SK-N-SH (cell line): ENCODE measurements at regions not wholly inside any gene's neighbourhood (a gene's known extent, or its start where the extent isn't known, plus 50 kb on each side); places are given as distances from the start of the nearest gene placed in this dataset.

Experiments used
- CTCF ChIA-PET: fragments of 300-600, 350-600 bp; formaldehyde crosslinking; extraction: SDS; loops from one replicate; lab custom pipeline; 2021; lab: Yijun Ruan, JAX
- POLR2A ChIA-PET: fragments of 350-600 bp; sonication (Branson Sonifier 250); formaldehyde crosslinking; extraction: SDS; loops from one replicate; lab custom pipeline; 2020; ENCODE audit warnings: antibody characterized with exemption, inconsistent platforms; lab: Yijun Ruan, JAX
- DNase-seq: peaks from one replicate; pipeline ENCODE4 v3.0.0; 2012
- H2AFZ ChIP-seq: fragments of 200-600 bp; sonication (generic); 2 replicates; pipeline ENCODE4 v1.8.1; 2016; ENCODE audit warnings: antibody characterized with exemption, mild to moderate bottlenecking, low read depth
- H3F3A ChIP-seq: fragments of 200-600 bp; sonication (generic); replicated peaks from 2 replicates; pipeline ENCODE3; 2016; ENCODE audit warnings: antibody characterized with exemption, mild to moderate bottlenecking; ENCODE audit not compliant: insufficient read depth
- H3K27ac ChIP-seq, 2 experiments: fragments of 200-500 bp in 1 of 2; fragments of 200-600 bp in 1 of 2; sonication (Bioruptor generic) in 1 of 2; sonication (generic), shearing (Covaris generic) in 1 of 2; 2 replicates each; pipeline versions ENCODE4 v1.5.1 to v1.6.1; 2014 to 2016; ENCODE audit warnings: low read depth in 2 of 2, inconsistent platforms in 1 of 2, low read length in 1 of 2, mild to moderate bottlenecking in 1 of 2, mixed read lengths in 1 of 2
- H3K27me3 ChIP-seq: fragments of 200-600 bp; sonication (generic), shearing (Covaris generic); 2 replicates; pipeline ENCODE4 v1.6.1; 2016; ENCODE audit warnings: mixed run types; ENCODE audit not compliant: insufficient read depth
- H3K36me3 ChIP-seq, 2 experiments: fragments of 200-500 bp in 1 of 2; fragments of 200-600 bp in 1 of 2; sonication (Bioruptor generic) in 1 of 2; sonication (generic) in 1 of 2; replicated peaks in 1 of 2; 2 replicates each; pipeline versions ENCODE3 to v1.5.1; 2014 to 2016; ENCODE audit warnings: low read length in 1 of 2, mild to moderate bottlenecking in 1 of 2; ENCODE audit not compliant: insufficient read depth in 2 of 2, control insufficient read depth in 1 of 2
- H3K4me1 ChIP-seq, 2 experiments: fragments of 200-500 bp in 1 of 2; fragments of 200-600 bp in 1 of 2; sonication (Bioruptor generic) in 1 of 2; sonication (generic), shearing (Covaris generic) in 1 of 2; 2 replicates each; pipeline versions ENCODE4 v1.5.1 to v1.6.1; 2014 to 2016; ENCODE audit warnings: low read depth in 1 of 2, low read length in 1 of 2, mixed run types in 1 of 2; ENCODE audit not compliant: insufficient read depth in 2 of 2, control insufficient read depth in 1 of 2
- H3K4me2 ChIP-seq: fragments of 200-600 bp; sonication (generic), shearing (Covaris generic); 2 replicates; pipeline ENCODE4 v1.6.1; 2017; ENCODE audit warnings: mixed run types
- H3K4me3 ChIP-seq, 2 experiments: fragments of 200-500 bp in 1 of 2; fragments of 200-600 bp in 1 of 2; sonication (Bioruptor generic) in 1 of 2; sonication (generic), shearing (Covaris generic) in 1 of 2; 2 replicates each; pipeline versions ENCODE4 v1.5.1 to v1.8.1; 2014 to 2016; ENCODE audit warnings: low read depth in 2 of 2, inconsistent platforms in 1 of 2, low read length in 1 of 2, mild to moderate bottlenecking in 1 of 2, mixed read lengths in 1 of 2, moderate library complexity in 1 of 2
- H3K79me2 ChIP-seq: fragments of 200-600 bp; sonication (generic); 2 replicates; pipeline ENCODE4 v1.8.1; 2017; ENCODE audit warnings: mild to moderate bottlenecking; ENCODE audit not compliant: insufficient read depth
- H3K9ac ChIP-seq: fragments of 200-600 bp; sonication (generic); 2 replicates; pipeline ENCODE4 v1.6.1; 2017; ENCODE audit warnings: mixed run types
- H3K9me2 ChIP-seq: fragments of 200-600 bp; sonication (generic); 2 replicates; pipeline ENCODE4 v1.6.1; 2017; ENCODE audit warnings: mixed run types
- H3K9me3 ChIP-seq: fragments of 200-600 bp; sonication (generic); 2 replicates; pipeline ENCODE4 v1.6.1; 2017; ENCODE audit warnings: mixed run types, mild to moderate bottlenecking, moderate library complexity
- H4K20me1 ChIP-seq: fragments of 200-600 bp; sonication (generic); 2 replicates; pipeline ENCODE4 v1.6.1; 2017; ENCODE audit warnings: mild to moderate bottlenecking, mixed run types; ENCODE audit not compliant: insufficient read depth
- CHD2 ChIP-seq: fragments of 150-350 bp; IDR thresholded peaks from 2 replicates; pipeline ENCODE4 v1.6.1; 2018; ENCODE audit warnings: low read length; ENCODE audit not compliant: partially characterized antibody
- CTCF ChIP-seq: fragments of 200-600 bp; sonication (generic); IDR thresholded peaks from 2 replicates; pipeline ENCODE4 v1.6.1; 2017; ENCODE audit warnings: antibody characterized with exemption, mild to moderate bottlenecking, moderate library complexity
- EP300 ChIP-seq, 2 experiments: IDR thresholded peaks; 2 replicates each; pipeline versions ENCODE4 v1.4.0 to v1.6.1; 2012; ENCODE audit warnings: borderline replicate concordance in 1 of 2, low read depth in 1 of 2, low read length in 1 of 2
- FOSL2 ChIP-seq: IDR thresholded peaks from 2 replicates; pipeline ENCODE4 v1.4.0; 2012; ENCODE audit warnings: low read depth, mild to moderate bottlenecking, moderate library complexity, borderline replicate concordance
- FOXJ3 ChIP-seq: sonication (generic); formaldehyde crosslinking; IDR thresholded peaks from 2 replicates; pipeline ENCODE4 v1.5.1; 2020; ENCODE audit warnings: mild to moderate bottlenecking, missing genetic modification reagents
- MXI1 ChIP-seq: IDR thresholded peaks from 2 replicates; pipeline ENCODE4 v1.6.1; 2012; ENCODE audit warnings: mild to moderate bottlenecking, low read depth, low read length, improper control_type of control experiment
- PBX3 ChIP-seq: IDR thresholded peaks from 2 replicates; pipeline ENCODE4; 2012
- RCOR1 ChIP-seq: fragments of 150-350 bp; IDR thresholded peaks from 2 replicates; pipeline ENCODE4 v1.6.1; 2017; ENCODE audit warnings: antibody characterized with exemption, low read length
- SIN3A ChIP-seq: IDR thresholded peaks from 2 replicates; pipeline ENCODE4 v1.6.1; 2012; ENCODE audit warnings: low read depth, mild to moderate bottlenecking, low read length, moderate library complexity, borderline replicate concordance
- SMC3 ChIP-seq: IDR thresholded peaks from 2 replicates; pipeline ENCODE4 v1.6.1; 2012; ENCODE audit warnings: low read depth, low read length, improper control_type of control experiment
- TAF1 ChIP-seq: IDR thresholded peaks from 2 replicates; pipeline ENCODE4 v1.6.1; 2012; ENCODE audit warnings: low read depth, mild to moderate bottlenecking, low read length, moderate library complexity, borderline replicate concordance
- TCF12 ChIP-seq: IDR thresholded peaks from 2 replicates; pipeline ENCODE4 v1.4.0; 2012
- TEAD4 ChIP-seq: IDR thresholded peaks from 2 replicates; pipeline ENCODE4 v1.4.0; 2012; ENCODE audit warnings: mild to moderate bottlenecking, borderline replicate concordance; ENCODE audit not compliant: insufficient read depth
- ZBTB33 ChIP-seq: IDR thresholded peaks from 2 replicates; pipeline ENCODE4 v1.4.0; 2012; ENCODE audit warnings: low read depth, borderline replicate concordance
- WGBS: methylation state at CpG from one replicate; pipeline ENCODE4 v1.1.6; 2017; ENCODE audit warnings: low lambda C conversion rate; 5-methylcytosine and 5-hydroxymethylcytosine counted together

GRCh38 chr7:33742521-33742920 lies 162.8 kb upstream of the BMPER start:
- no peak overlapping the region for H3K4me3 ChIP-seq
- H3K4me2 ChIP-seq, result no peak overlapping the region
- H3F3A ChIP-seq, result no peaks in the 10 kb centered on the region
- TF ChIP-seq CHD2 (no peak), SIN3A (no peak), TEAD4 (no peak), TAF1 (no peak), EP300 (IDR thresholded peaks at IDR 0.05; ENCODE audit: borderline replicate concordance in 1 of 2, low read depth in 1 of 2, low read length in 1 of 2) (no peak), CTCF (no peak), SMC3 (no peak), PBX3 (no peak), RCOR1 (no peak), MXI1 (no peak), FOXJ3 (CRISPR knock-in tag) (no peak), TCF12 (no peak), ZBTB33 (no peak), FOSL2 (no peak)
- H3K9me3 ChIP-seq, result no peaks in the 10 kb centered on the region
- no peak overlapping the region for H3K9ac ChIP-seq
- no peaks in the 10 kb centered on the region for H3K36me3 ChIP-seq
- ChIA-PET POLR2A (no interaction called here), CTCF (interaction anchor here (1.2 to 3.7 kb wide), 3 partner anchors 11 to 19 kb away, joined by 4 to 13 read pairs (median 11); no protein-coding TSS in a partner anchor)
- no peaks in the 10 kb centered on the region for H3K27me3 ChIP-seq
- 86% methylated on average over 6 of the region's 6 CpGs for WGBS
- H3K27ac ChIP-seq, result no peak overlapping the region
- H3K9me2 ChIP-seq, result no peaks in the 10 kb centered on the region
- no peak overlapping the region for H2AFZ ChIP-seq
- H3K4me1 ChIP-seq, result no peaks in the 10 kb centered on the region
- no peaks in the 10 kb centered on the region for H4K20me1 ChIP-seq
- DNase-seq, result no peak
- no peaks in the 10 kb centered on the region for H3K79me2 ChIP-seq
